GM12878 (cell line): ENCODE measurements at regions not wholly inside any gene's neighbourhood (a gene's known extent, or its start where the extent isn't known, plus 50 kb on each side); places are given as distances from the start of the nearest gene placed in this dataset.

Experiments
- ATAC-seq: fragments of 200-7000 bp; cut with Tn5 transposase; 3 replicates; pipeline ENCODE4 v1.9.1; 2020; ENCODE audit warnings: mild to moderate bottlenecking, moderate library complexity
- BruUV-seq: library from RNA; stranded (reverse); fragments of 400-500 nt; replicated peaks from 2 replicates; lab custom pipeline; 2021; lab: Mats Ljungman, UMichigan
- CTCF ChIA-PET: fragments of 300-600 bp; sonication (Branson Sonifier 250); formaldehyde crosslinking; extraction: SDS; loops from one replicate; lab custom pipeline; 2021; ENCODE audit warnings: inconsistent platforms; lab: Yijun Ruan, JAX
- POLR2A ChIA-PET: fragments of 350-600 bp; formaldehyde crosslinking; extraction: SDS; loops from one replicate; lab custom pipeline; 2021; ENCODE audit warnings: inconsistent platforms; lab: Charles Lee
- RAD21 ChIA-PET: fragments of 300-600 bp; sonication (Branson Sonifier 250); formaldehyde crosslinking; loops from one replicate; lab custom pipeline; 2023; ENCODE audit warnings: antibody characterized with exemption; ENCODE audit not compliant: unreplicated experiment; lab: Charles Lee
- SMC1A ChIA-PET: fragments of 300-600 bp; sonication (Branson Sonifier 250); formaldehyde crosslinking; loops from one replicate; lab custom pipeline; 2023; ENCODE audit not compliant: unreplicated experiment, uncharacterized antibody; lab: Charles Lee
- DNase-seq: peaks from one replicate; pipeline ENCODE4 v3.0.0-alpha.2; 2011; ENCODE audit warnings: low read depth, low spot score
- FAIRE-seq: peaks from 3 replicates; lab custom pipeline; 2011; peaks lifted over from hg19 to GRCh38; lab: Jason Lieb, UNC
- H2AFZ ChIP-seq: 2 replicates; pipeline ENCODE4 v1.6.0; 2011; ENCODE audit warnings: low read depth, low read length, control low read depth; ENCODE audit not compliant: control insufficient read depth
- H3K27ac ChIP-seq: 2 replicates; pipeline ENCODE4 v1.5.1; 2011; ENCODE audit warnings: control low read depth; ENCODE audit not compliant: control insufficient read depth, insufficient read depth
- H3K27me3 ChIP-seq, 2 experiments: replicated peaks in 1 of 2; 2 replicates each; pipeline versions ENCODE4 v1.6.0 to v1.6.1; 2011; ENCODE audit warnings: low read length in 1 of 2; ENCODE audit not compliant: control insufficient read depth in 2 of 2, insufficient read depth in 2 of 2
- H3K36me3 ChIP-seq, 2 experiments: 2 replicates each; pipeline ENCODE4 v1.5.1; 2011; ENCODE audit warnings: low read length in 1 of 2; ENCODE audit not compliant: control insufficient read depth in 2 of 2, insufficient read depth in 2 of 2
- H3K4me1 ChIP-seq: 2 replicates; pipeline ENCODE4 v1.6.1; 2011; ENCODE audit warnings: mild to moderate bottlenecking, low read length, moderate library complexity, mixed read lengths; ENCODE audit not compliant: control insufficient read depth, insufficient read depth
- H3K4me2 ChIP-seq: 2 replicates; pipeline ENCODE4 v1.6.0; 2011; ENCODE audit warnings: control low read depth; ENCODE audit not compliant: control insufficient read depth, insufficient read depth
- H3K4me3 ChIP-seq: fragments of 200-600 bp; sonication (generic); 2 replicates; pipeline ENCODE4 v1.5.1; 2016
- H3K79me2 ChIP-seq: 2 replicates; pipeline ENCODE4 v1.6.0; 2011; ENCODE audit warnings: low read length; ENCODE audit not compliant: control insufficient read depth, insufficient read depth
- H3K9ac ChIP-seq: 2 replicates; pipeline ENCODE4 v1.8.0; 2011; ENCODE audit warnings: low read length, control low read depth, mixed read lengths; ENCODE audit not compliant: control insufficient read depth, insufficient read depth
- H3K9me3 ChIP-seq: replicated peaks from 3 replicates; pipeline ENCODE4 v1.5.1; 2011; ENCODE audit warnings: mild to moderate bottlenecking, low read length; ENCODE audit not compliant: control insufficient read depth, insufficient read depth
- H4K20me1 ChIP-seq: 2 replicates; pipeline ENCODE4 v1.6.0; 2011; ENCODE audit not compliant: control insufficient read depth, insufficient read depth
- BCL11A ChIP-seq: IDR thresholded peaks from 2 replicates; pipeline ENCODE4 v1.6.1; 2011; ENCODE audit warnings: low read depth, low read length
- CHD1 ChIP-seq: IDR thresholded peaks from 2 replicates; pipeline ENCODE4 v1.6.1; 2012; ENCODE audit warnings: low read depth, low read length, improper control_type of control experiment
- CREM ChIP-seq: IDR thresholded peaks from 2 replicates; pipeline ENCODE4 v1.6.1; 2014; ENCODE audit warnings: antibody characterized with exemption, low read depth
- CUX1 ChIP-seq: IDR thresholded peaks from 2 replicates; pipeline ENCODE4 v1.6.1; 2012; ENCODE audit warnings: improper control_type of control experiment, low read depth, low read length; ENCODE audit not compliant: insufficient replicate concordance
- GATAD2B ChIP-seq: fragments of 450-650 bp; conservative IDR thresholded peaks from 2 replicates; pipeline ENCODE4 v1.6.1; 2017; ENCODE audit warnings: low read depth, mild to moderate bottlenecking, moderate library complexity
- IKZF1 ChIP-seq: fragments of 450-650 bp; conservative IDR thresholded peaks from 2 replicates; pipeline ENCODE4 v1.6.1; 2017; ENCODE audit warnings: antibody characterized with exemption, mild to moderate bottlenecking
- JUNB ChIP-seq: IDR thresholded peaks from 2 replicates; pipeline ENCODE4 v1.6.1; 2016; ENCODE audit warnings: antibody characterized with exemption, mild to moderate bottlenecking
- NR2C2 ChIP-seq: IDR thresholded peaks from 2 replicates; pipeline ENCODE4 v1.6.1; 2011; ENCODE audit warnings: borderline replicate concordance, low read depth; ENCODE audit not compliant: control insufficient read depth, insufficient read length
- RELB ChIP-seq: fragments of 450-650 bp; IDR thresholded peaks from 2 replicates; pipeline ENCODE4 v1.6.1; 2017; ENCODE audit warnings: low read depth, mild to moderate bottlenecking, moderate library complexity
- RFX5 ChIP-seq: IDR thresholded peaks from 2 replicates; pipeline ENCODE4 v1.6.1; 2011; ENCODE audit warnings: low read depth, low read length, improper control_type of control experiment
- RUNX3 ChIP-seq: IDR thresholded peaks from 2 replicates; pipeline ENCODE4 v1.6.1; 2012; ENCODE audit warnings: low read length, inconsistent platforms
- SMAD5 ChIP-seq: IDR thresholded peaks from 2 replicates; pipeline ENCODE4 v1.6.1; 2016; ENCODE audit warnings: antibody characterized with exemption, low read depth
- SMARCA5 ChIP-seq: fragments of 450-650 bp; IDR thresholded peaks from 2 replicates; pipeline ENCODE4 v1.6.1; 2017; ENCODE audit warnings: mild to moderate bottlenecking
- SRF ChIP-seq, 2 experiments: IDR thresholded peaks; 2 replicates each; pipeline ENCODE4 v1.6.1; 2011; ENCODE audit warnings: low read depth in 2 of 2, low read length in 2 of 2, mild to moderate bottlenecking in 1 of 2, moderate library complexity in 1 of 2
- STAT3 ChIP-seq: IDR thresholded peaks from 2 replicates; pipeline ENCODE4 v1.6.1; 2011; ENCODE audit warnings: low read depth, low read length, improper control_type of control experiment
- USF1 ChIP-seq: IDR thresholded peaks from 2 replicates; pipeline ENCODE4 v1.6.1; 2011; ENCODE audit warnings: borderline replicate concordance, low read depth, mild to moderate bottlenecking, moderate library complexity, mixed read lengths, low read length; ENCODE audit not compliant: insufficient read depth; ENCODE audit errors: extremely low read length
- WGBS: methylation state at CpG from one replicate; pipeline ENCODE4 v1.1.6; 2016; ENCODE audit warnings: low lambda C conversion rate; ENCODE audit not compliant: insufficient replicate concordance, insufficient coverage; ENCODE audit errors: missing lambda C conversion rate; 5-methylcytosine and 5-hydroxymethylcytosine counted together
- in situ Hi-C: fragments of 300-500 bp; cut with MboI; formaldehyde crosslinking; loops from 9 replicates; pipeline ENCODE4 v1.14.3; 2018; ENCODE audit warnings: mixed read lengths
- intact Hi-C: fragments of 100-400 bp; cut with micrococcal nuclease; formaldehyde crosslinking; loops from one replicate; pipeline ENCODE4 v1.14.2; 2022; ENCODE audit not compliant: unreplicated experiment

GRCh38 chr20:52056203-52057062 is 135.1 kb downstream of the ZFP64 start (continued):
- no peak for TF ChIP-seq NR2C2
- no peak for TF ChIP-seq SRF (IDR thresholded peaks at IDR 0.05; ENCODE audit: low read depth in 2 of 2, low read length in 2 of 2)
- no peak for TF ChIP-seq BCL11A
- TF ChIP-seq RUNX3: no peak

- H3K4me3 ChIP-seq: no peak overlapping the region
- WGBS: 81% methylated on average over 5 of the region's 5 CpGs
- intact Hi-C loops (no loop called here), in situ Hi-C loops (no loop called here)
- no peak for DNase-seq
- H3K9me3 ChIP-seq: no peaks in the 10 kb centered on the region; the same call in 2 of the 3 replicates
- no peak overlapping the region for H2AFZ ChIP-seq
- no TSS peak for BruUV-seq
- H3K4me1 ChIP-seq: no peaks in the 10 kb centered on the region
- SMC1A ChIA-PET: no interaction called here
- H4K20me1 ChIP-seq: no peaks in the 10 kb centered on the region
- CTCF ChIA-PET: no interaction called here
- POLR2A ChIA-PET: no interaction called here
- no peak for ATAC-seq
- H3K9ac ChIP-seq: no peak overlapping the region
- no peaks in the 10 kb centered on the region for H3K79me2 ChIP-seq
- H3K27ac ChIP-seq: no peak overlapping the region
- H3K36me3 ChIP-seq: no peaks in the 10 kb centered on the region
- RAD21 ChIA-PET: no interaction called here
- H3K4me2 ChIP-seq: no peak overlapping the region
- no peak for FAIRE-seq
- H3K27me3 ChIP-seq: no peaks in the 10 kb centered on the region
- no peak for TF ChIP-seq CREM
- no peak for TF ChIP-seq USF1
- no peak for TF ChIP-seq RFX5
- no peak for TF ChIP-seq SMAD5
- no peak for TF ChIP-seq CHD1
- TF ChIP-seq STAT3: no peak
- TF ChIP-seq RELB: no peak
- TF ChIP-seq JUNB: no peak
- TF ChIP-seq CUX1: no peak
- TF ChIP-seq SMARCA5: no peak
- TF ChIP-seq GATAD2B: no peak
- no peak for TF ChIP-seq IKZF1
Measured at GRCh38 chr20:52054123-52054522, 137.5 kb downstream of the ZFP64 start.
